GM21619 (cell line): ENCODE measurements at regions not wholly inside any gene's neighbourhood (a gene's known extent, or its start where the extent isn't known, plus 50 kb on each side); places are given as distances from the start of the nearest gene placed in this dataset.
"Not testable (repeated sequence)": the region's sequence is repeated elsewhere in the genome, so short reads cannot be mapped to it uniquely, and the experiment has no call there.

Source experiments
- ATAC-seq: cut with Tn5 transposase; IDR thresholded peaks from one replicate; pipeline ENCODE4 v1.9.1; 2021; ENCODE audit not compliant: unreplicated experiment

DNA sequence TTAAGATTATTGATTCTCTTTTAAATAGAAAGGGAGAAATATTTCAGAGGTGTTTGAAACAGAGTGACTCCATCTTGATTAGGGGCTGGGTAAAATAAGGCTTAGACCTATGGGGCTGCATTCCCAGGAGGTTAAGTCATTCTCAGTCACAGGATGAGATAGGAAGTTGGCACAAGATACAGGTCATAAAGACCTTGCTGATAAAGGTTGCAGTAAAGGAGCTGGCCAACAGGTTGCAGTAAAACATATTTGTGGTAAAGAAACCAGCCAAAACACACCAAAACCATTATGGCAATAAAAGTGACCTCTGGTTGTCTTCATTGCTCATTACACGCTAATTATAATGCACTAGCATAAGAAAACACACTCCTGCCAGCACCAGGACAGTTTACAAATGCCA, 165.0 kb downstream of the SPIN4 start:
- ATAC-seq, result no peak

DNA sequence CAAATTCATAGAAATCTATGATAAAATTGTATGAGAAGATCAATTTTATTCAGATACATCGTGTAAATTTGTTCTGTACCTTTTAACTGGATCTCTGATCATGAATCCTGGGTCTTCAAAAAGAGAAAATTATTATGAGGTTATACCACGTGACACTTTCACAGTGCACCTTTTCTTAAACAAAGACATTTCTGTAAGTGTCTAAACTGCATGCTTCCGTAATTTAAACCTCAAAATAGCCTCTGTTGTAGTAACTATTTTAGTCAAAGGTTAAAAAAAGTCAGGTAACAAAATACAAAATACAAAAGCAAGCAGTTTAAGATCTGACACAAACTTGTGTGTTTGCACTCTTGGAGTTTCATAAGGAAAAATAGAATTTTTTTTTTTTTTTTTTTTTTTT, 171.3 kb downstream of the SPIN4 start:
- not testable (repeated sequence) for ATAC-seq

DNA sequence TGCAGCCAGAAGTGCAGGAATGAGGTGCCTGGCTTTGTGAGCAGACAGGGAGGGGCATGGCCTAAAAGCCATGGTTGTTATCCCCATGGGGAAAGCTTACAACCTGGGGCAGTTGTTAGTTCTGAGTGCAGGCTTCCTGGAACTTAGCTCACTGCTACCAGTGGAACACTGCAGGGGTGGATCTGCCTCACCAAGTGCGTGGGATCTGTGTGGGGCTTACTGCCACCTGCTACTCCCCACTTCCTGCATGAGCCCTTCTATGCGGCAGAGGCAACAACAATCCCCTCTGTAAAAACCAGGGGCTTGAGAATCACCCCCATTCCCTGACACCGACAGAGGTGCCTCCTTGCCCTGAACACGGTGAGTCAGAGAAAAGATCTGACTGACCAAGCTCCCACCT, 174.6 kb downstream of the SPIN4 start:
- not testable (repeated sequence) for ATAC-seq

DNA sequence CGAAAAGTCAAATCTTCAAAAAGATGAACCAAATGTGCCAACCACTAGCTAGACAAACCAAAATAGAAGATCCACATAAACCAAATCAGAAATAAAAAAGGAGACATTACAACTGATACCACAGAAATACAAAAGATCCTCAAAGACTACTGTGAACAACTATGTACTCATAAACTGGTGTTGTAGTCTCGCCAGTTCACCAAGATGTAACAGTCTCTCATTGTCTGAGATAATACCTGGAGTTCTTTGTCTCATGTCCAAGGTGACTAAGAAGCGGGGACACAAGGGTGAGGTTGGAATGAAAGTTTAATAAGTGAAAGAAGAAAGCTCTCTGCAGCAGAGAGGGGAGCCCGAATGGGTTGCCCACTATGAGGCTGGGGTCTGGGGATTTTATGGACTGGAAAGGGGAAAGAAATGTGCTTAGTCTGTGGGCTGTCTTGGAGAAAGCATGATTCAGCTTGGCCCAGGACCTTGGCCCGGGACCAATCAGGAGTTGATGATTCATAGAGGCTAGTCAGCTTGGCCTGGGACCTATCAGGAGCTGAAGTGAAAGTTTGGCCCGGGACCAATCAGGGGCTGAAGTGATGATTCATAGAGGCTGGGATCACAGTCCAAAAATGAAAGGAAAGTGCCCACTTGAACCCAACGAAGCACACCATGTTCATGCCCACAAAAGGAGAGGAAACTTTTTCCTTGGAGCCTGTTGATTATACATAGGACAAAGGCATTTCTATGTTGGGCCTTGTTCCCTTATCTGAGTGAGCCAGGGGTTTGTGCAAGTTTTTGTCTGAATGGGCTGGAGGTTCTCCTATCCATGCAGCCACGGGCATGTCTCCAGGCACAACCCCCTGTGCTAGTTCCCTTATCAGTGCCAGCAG, 177.1 kb downstream of the SPIN4 start:
- not testable (repeated sequence) for ATAC-seq

DNA sequence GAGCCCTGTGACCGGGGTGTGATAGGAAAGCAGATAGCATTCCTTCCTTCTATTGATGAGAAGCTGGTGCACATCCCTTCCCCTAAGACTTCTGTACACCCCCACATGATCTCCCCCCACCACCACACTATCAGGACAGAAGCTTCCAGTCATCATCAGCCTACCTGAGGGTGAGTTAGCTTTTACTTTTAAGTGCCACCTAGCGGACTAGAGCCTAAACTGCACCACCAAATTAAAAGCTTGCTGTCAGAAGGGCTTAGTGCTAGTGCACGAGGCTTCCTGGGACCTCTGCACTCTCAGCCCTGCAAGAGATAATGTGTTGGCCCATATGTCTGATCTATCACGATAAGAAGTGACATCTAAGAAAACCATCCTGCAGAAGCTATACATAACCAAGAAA, 181.7 kb downstream of the SPIN4 start:
- not testable (repeated sequence) for ATAC-seq

DNA sequence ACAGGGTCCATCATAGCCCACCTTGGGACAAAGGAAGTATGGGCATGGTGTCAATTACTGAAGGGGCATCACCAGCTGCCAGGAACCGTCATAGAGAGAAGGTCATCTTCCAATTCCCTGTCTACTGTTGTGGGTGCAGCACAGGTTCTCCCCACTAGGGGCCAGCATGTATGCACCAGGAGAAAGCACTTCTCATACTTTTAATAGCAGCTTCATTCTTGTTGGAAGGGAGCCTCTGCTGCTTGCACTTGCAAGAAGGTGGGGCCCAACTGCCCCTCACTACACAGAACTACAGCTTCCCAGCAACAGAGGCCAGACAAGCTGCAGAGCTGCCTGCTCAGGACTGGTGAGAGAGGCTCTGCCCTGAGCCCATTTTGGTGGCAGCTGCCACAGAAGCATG, 182.2 kb downstream of the SPIN4 start:
- ATAC-seq, result not testable (repeated sequence)

DNA sequence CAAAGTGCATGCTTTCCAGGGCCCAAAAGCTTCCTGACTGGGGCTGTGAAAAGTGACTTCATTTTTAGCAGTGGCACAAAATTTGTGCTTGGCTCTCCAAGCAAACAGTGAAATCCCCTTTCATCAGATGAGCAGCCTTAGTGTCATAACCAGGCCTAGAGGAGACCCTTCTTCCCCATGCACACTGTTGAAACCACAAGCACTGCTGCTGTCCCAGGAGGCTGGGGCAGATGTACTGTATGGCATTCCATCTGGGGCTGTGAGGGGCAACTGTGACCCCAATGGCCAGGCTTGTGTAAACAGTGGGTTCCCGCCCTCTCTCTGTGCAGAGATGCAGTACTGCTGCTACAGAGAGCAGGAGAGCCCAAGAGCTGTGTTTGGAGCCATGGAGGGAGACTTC, 184.1 kb downstream of the SPIN4 start:
- not testable (repeated sequence) for ATAC-seq

DNA sequence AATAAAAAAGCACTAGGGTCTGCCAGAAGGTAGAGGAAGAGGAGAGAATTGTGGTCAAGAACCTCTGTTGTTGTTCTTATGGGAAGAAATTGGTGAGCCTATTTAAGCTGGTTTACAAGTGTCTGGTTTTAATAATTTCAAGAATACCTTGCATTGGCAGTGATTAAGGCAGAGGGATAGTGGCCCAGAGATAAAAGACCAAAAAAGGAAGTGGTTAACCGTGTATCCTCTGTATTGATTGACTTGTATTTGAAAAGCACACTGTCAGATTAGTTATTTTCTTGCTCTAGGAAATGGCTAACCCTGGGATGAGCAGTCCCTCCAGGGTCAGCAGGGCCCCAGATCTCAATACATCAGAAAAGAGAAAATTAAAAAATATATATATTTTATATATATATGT, 190.1 kb downstream of the SPIN4 start:
- not testable (repeated sequence) for ATAC-seq

DNA sequence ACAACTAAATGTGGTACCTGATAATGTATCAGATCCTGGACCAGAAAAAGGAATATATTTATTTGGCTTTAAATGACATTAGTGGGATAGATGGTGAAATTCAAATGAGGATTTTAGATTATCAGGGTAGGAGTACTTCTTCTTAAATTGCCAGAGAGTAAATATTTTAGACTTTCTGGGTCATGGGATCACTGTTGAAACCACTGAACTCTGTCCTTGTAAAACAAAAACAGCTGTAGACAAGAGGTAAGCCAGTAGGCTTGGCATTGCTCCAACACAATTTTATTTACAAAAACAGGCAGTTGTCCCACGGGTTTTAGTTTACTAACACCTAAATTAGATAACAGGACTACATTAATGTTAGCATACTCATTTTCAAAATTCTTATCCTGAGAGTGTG, 190.8 kb downstream of the SPIN4 start:
- not testable (repeated sequence) for ATAC-seq

DNA sequence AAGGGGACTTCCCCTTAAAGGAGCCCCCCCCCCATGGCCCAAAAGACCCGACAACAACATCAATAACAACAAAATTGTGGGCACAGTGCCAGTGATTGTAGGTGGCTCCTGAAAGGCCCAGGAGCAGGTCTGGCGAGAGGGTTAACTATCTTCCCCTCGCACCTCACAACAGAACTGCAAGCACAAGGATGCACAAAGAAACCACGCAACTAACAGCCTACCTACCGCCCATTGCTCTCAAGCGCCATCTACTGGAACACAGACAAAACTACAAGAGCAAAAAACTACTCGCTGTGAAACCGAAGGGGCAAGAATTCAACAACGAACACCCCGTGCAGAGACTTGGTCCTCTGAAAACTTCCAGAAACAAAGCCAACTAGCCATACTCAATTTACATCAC, 205.6 kb downstream of the SPIN4 start:
- ATAC-seq, result not testable (repeated sequence)

DNA sequence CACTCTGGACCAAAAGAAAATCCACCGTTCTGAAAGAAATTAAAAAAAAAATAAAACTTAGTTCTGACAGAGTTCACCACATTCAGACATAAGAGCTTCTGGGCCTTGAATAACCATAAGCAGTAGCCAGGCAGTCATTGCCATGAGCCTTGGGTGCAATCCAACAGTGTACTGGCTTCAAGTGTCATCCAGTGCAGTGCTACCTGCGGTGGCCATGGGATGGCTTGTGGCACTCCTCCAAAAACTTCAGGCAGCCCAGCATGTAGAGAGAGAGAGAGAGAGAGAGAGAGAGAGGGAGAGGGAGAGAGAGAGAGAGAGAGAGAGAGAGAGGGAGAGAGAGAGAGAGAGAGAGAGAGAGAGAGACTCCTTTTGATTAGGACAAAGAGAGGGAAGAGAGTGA, 208.5 kb downstream of the SPIN4 start:
- not testable (repeated sequence) for ATAC-seq

DNA sequence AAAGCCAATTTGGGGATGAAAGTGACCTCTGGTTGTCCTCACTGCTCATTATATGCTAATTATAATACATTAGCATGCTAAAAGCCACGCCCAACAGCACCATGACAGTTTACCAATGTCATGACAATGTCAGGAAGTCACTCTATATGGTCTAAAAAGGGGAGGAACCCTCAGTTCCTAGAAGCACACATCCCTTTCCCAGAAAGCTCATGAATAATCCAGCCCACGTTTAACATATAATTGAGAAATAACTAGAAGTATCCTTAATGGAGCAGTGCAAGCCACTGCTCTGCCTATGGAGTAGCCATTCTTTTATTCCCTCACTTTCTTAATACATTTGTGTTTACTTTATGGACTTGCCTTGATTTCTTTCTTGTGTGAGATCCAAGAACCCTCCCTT, 215.3 kb downstream of the SPIN4 start:
- ATAC-seq, result not testable (repeated sequence)

DNA sequence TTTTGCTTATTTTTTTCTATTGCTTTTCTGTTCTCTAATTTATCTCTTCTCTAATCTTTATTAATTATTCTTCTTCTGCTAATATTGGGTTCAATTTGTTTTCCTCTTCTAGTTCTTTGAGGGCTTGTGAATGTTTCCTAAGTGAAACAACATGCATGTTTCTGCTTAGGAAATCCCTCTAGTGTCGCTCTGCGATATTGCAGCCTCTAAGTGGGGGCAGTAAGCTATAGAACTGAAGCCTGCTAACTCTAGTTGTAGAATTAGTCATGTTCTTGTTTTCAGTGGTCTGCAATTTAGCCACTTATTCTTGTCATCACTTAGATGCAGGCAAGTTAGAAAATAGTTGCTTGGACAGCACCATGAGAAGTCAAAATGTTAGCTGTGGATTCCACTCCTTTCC, 222.6 kb downstream of the SPIN4 start:
- ATAC-seq, result no peak

DNA sequence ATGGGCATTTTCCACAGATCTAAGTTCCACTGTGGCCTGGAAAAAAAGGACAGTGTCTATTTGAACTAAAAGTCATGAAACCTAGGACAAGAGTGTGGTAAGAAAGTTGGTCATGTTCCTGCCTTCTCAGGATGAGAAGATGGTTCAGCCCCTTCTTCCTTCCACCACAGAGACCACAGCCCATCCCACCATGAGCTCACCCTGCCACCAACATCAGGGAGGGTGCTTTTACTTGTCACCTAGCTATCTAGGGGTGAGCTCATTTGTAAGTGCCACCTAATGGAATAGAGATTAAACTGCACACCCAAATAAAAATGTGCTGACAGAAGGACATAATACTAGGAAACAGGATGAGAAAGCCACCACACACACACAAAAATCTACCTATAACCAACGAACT, 235.9 kb downstream of the SPIN4 start:
- ATAC-seq, result no peak

DNA sequence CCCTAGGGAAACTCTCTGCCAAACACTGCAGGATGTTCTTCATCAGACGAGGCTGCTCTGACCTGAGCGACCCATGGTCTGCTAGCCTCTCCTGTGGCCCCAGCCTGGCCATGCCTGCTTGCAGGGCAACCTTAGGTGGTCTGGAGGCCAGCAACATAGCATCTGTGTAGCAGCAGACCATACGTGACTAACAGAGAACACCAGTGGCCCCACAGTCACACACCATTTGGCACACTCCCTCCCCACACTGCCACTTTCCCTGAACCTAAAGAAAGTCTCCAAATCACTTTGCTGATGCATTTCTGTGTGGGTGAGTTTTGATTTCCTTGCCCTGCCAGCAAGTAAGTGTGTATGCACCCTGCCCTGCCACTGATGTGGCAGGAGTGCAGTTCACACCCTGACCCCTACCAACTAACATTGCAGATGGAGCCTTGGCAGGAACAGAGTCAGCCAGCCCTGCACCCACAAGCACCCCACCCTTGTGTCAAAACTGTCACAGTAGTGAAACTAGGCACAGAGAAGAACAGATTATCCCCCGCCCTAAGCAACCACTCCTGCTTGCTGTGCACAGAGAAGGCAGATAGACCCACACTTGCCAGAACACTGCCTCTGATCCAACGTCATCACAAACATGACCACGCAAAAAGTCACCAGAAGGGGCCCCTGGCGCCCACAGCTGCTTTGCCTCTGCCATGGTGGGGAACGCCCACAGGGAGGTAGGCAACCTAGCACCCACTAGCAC, 249.1 kb downstream of the SPIN4 start:
- no peak for ATAC-seq

DNA sequence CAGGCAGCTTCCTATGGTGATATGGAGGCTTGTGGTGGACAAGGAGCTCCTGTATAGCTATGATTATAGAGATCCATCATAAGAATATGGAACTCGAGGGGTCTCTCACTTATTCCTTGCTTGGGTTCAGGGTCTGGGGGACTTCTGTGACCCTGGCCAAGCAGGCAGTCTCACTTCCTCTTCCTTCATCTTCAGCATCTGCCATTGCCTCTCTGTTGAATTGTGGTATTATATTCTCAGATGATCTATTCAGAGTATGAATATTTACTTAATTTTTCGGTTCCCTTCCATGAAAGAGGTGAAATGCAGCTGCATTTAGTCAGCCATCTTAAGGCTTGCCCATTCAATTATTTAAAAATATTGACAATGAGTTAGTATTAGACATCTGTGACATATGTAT, 292.9 kb downstream of the SPIN4 start:
- no peak for ATAC-seq

DNA sequence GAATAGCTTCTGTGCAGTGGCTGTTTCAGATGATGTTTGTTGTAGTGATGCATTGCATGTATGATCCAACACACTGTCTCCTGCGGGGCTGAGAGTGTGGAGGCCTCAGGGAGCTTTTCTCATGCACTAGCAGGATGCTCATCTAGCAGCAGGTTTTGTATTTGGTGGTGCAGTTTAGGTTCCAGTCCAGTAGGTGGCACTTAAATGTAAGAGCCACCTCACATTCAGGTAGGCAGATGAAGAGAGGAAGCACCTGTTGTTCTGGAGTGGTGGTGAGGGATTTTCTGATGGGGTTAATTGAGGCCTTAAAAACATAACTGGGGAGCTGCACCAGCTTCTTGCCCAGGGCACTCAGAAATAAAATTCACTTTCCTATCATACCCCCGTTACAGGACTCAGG, 300.9 kb downstream of the SPIN4 start:
- no peak for ATAC-seq

DNA sequence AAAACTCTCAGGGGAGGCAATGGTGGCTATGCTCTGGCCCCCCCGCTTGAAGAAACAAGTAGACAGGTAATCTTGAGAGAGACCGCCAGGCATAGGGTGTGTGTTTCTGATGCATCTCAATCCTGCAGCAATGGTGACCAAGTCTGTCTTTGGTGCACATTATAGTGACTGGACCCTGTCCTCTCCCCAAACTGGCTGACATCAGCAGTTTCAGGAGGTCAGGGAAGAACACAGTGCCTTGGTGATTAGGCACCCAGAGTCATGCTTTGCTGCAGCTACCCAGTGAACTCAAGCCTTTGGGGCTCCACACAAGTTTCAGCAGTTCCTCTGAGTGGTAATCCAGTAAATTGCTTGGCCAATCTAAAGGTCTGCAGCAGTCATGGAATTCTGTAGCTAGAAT, 318.3 kb downstream of the SPIN4 start:
- no peak for ATAC-seq

DNA sequence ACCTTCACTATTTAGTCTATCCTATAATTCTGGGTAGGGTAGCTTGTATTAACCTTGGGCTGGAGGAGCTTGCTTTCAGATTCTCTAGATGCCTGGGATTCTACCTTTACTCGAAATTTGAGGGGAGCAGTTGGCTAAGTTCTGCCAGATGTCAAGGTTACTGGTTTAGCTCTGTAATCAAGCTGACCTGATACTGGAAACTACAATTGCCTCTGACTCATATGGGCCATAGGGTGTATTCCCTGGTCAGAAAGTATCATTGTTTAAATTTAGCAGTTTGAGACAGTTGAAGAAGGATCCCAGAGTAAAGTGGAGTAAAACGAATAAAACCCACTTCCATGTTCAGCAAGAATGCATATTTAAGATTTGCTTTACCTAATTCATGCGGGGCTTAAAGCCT, 337.6 kb downstream of the SPIN4 start:
- ATAC-seq, result no peak

DNA sequence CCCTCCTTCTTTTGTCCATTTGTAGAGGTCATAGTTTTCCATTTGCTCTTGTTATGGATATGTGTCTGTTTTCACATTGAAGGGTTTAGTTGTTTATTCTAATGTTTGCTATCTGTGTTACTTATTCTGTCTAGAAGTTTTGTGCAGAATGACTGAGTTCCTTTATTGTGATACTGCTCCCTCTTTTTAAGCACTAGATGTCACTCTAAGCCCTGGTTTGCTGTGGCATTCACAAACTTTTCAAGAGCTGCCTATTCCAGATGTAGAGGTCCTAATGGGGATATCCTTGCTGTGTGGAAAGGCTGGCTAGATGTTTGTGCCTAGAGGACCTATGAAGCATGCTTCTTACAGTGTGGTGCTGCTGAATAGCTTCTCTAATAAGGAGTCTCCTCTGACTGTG, 338.6 kb downstream of the SPIN4 start:
- ATAC-seq, result no peak

DNA sequence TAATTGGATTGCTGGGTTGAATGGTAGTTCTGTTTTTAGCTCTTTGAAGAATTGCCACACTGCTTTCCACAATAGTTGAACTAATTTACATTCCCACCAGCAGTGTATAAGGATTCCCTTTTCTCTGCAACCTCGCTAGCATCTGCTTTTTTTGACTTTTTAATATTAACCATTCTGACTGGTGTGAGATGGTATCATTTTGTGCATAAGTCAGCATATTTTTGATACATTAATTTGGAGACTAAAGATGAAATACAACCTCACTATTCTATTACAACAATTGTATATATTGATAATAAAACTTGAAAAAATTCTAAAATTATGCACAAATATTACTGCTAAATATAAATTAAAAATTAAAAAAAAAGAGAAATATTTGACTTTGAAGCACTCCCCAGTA, 350.9 kb downstream of the SPIN4 start:
- ATAC-seq, result not testable (repeated sequence)
